GM12878 (cell line): ENCODE measurements at regions not wholly inside any gene's neighbourhood (a gene's known extent, or its start where the extent isn't known, plus 50 kb on each side); places are given as distances from the start of the nearest gene placed in this dataset.
A peak's percentile ranks its signal among the peaks of the same experiment; 100 is the strongest.

Experiments
- BCL11A ChIP-seq: IDR thresholded peaks from 2 replicates; pipeline ENCODE4 v1.6.1; 2011; ENCODE audit warnings: low read depth, low read length
- CBX3 ChIP-seq: fragments of 200-600 bp; sonication (generic); IDR thresholded peaks from 2 replicates; pipeline ENCODE4 v1.6.1; 2016; ENCODE audit warnings: low read depth, borderline replicate concordance
- CBX5 ChIP-seq: sonication (generic); IDR thresholded peaks from 2 replicates; pipeline ENCODE4 v1.6.1; 2016; ENCODE audit warnings: low read depth, moderate library complexity, mild to moderate bottlenecking, inconsistent platforms
- CEBPB ChIP-seq, 2 experiments: fragments of 150-350 bp in 1 of 2; IDR thresholded peaks; 2 replicates each; pipeline ENCODE4 v1.6.1; 2012 to 2014; ENCODE audit warnings: low read depth in 2 of 2, low read length in 2 of 2, borderline replicate concordance in 1 of 2, inconsistent platforms in 1 of 2
- CREB1 ChIP-seq: IDR thresholded peaks from 2 replicates; pipeline ENCODE4 v1.6.1; 2012; ENCODE audit warnings: low read depth, mild to moderate bottlenecking, inconsistent platforms
- CREM ChIP-seq: IDR thresholded peaks from 2 replicates; pipeline ENCODE4 v1.6.1; 2014; ENCODE audit warnings: antibody characterized with exemption, low read depth
- EED ChIP-seq: sonication (generic); IDR thresholded peaks from 2 replicates; pipeline ENCODE4 v1.6.1; 2016; ENCODE audit warnings: antibody characterized with exemption, low read depth
- HDGF ChIP-seq: fragments of 450-650 bp; IDR thresholded peaks from 2 replicates; pipeline ENCODE4 v1.6.1; 2016; ENCODE audit warnings: antibody characterized with exemption
- IKZF1 ChIP-seq: fragments of 450-650 bp; conservative IDR thresholded peaks from 2 replicates; pipeline ENCODE4 v1.6.1; 2017; ENCODE audit warnings: antibody characterized with exemption, mild to moderate bottlenecking
- IKZF2 ChIP-seq, 2 experiments: fragments of 450-650 bp; IDR thresholded peaks; 2 replicates each; pipeline ENCODE4 v1.6.1; 2017; ENCODE audit warnings: mild to moderate bottlenecking in 2 of 2, moderate library complexity in 2 of 2
- JUNB ChIP-seq: IDR thresholded peaks from 2 replicates; pipeline ENCODE4 v1.6.1; 2016; ENCODE audit warnings: antibody characterized with exemption, mild to moderate bottlenecking
- KAT2A ChIP-seq: conservative IDR thresholded peaks from 2 replicates; pipeline ENCODE4 v1.6.1; 2011; ENCODE audit warnings: low read depth, low read length; ENCODE audit not compliant: control insufficient read depth
- MEF2A ChIP-seq: IDR thresholded peaks from 2 replicates; pipeline ENCODE4 v1.6.1; 2011; ENCODE audit warnings: low read depth, mild to moderate bottlenecking, low read length, moderate library complexity; ENCODE audit not compliant: insufficient read depth
- MTA2 ChIP-seq: fragments of 450-650 bp; IDR thresholded peaks from 2 replicates; pipeline ENCODE4 v1.6.1; 2016; ENCODE audit warnings: low read depth, mild to moderate bottlenecking, moderate library complexity
- NFXL1 ChIP-seq: fragments of 450-650 bp; IDR thresholded peaks from 2 replicates; pipeline ENCODE4 v1.6.1; 2017; ENCODE audit warnings: antibody characterized with exemption, mild to moderate bottlenecking, borderline replicate concordance
- RCOR1 ChIP-seq: conservative IDR thresholded peaks from 2 replicates; pipeline ENCODE4 v1.6.1; 2012; ENCODE audit warnings: low read depth, low read length, improper control_type of control experiment
- RELA ChIP-seq: fragments of 450-650 bp; IDR thresholded peaks from 2 replicates; pipeline ENCODE4 v1.8.0; 2014; ENCODE audit warnings: borderline replicate concordance; ENCODE audit not compliant: partially characterized antibody
- SMC3 ChIP-seq: IDR thresholded peaks from 2 replicates; pipeline ENCODE4 v1.6.1; 2011; ENCODE audit warnings: low read length, improper control_type of control experiment, borderline replicate concordance
- STAT3 ChIP-seq: IDR thresholded peaks from 2 replicates; pipeline ENCODE4 v1.6.1; 2011; ENCODE audit warnings: low read depth, low read length, improper control_type of control experiment
- TCF3 ChIP-seq: IDR thresholded peaks from 2 replicates; pipeline ENCODE4 v1.6.1; 2012; ENCODE audit warnings: low read depth, mild to moderate bottlenecking, low read length, borderline replicate concordance; ENCODE audit not compliant: insufficient read depth
- TCF7 ChIP-seq: IDR thresholded peaks from 2 replicates; pipeline ENCODE4 v1.6.1; 2014; ENCODE audit warnings: antibody characterized with exemption, borderline replicate concordance
- ZNF622 ChIP-seq: fragments of 450-650 bp; IDR thresholded peaks from 2 replicates; pipeline ENCODE4 v1.6.1; 2017; ENCODE audit warnings: mild to moderate bottlenecking, inconsistent platforms
- TF ChIP-seq, protein P1 (sequence below): fragments of 450-650 bp; IDR thresholded peaks from 2 replicates; pipeline ENCODE4 v1.6.1; 2017; ENCODE audit warnings: low read depth, mild to moderate bottlenecking, moderate library complexity
- TF ChIP-seq, protein P2 (sequence below): fragments of 450-650 bp; IDR thresholded peaks from 2 replicates; pipeline ENCODE4 v1.6.1; 2016; ENCODE audit warnings: mild to moderate bottlenecking
- TF ChIP-seq, protein P3 (sequence below): IDR thresholded peaks from 2 replicates; pipeline ENCODE4 v1.6.1; 2012; ENCODE audit warnings: low read depth, low read length, improper control_type of control experiment
- TF ChIP-seq, protein P4 (sequence below): IDR thresholded peaks from 2 replicates; pipeline ENCODE4 v1.6.1; 2012; ENCODE audit warnings: low read length, inconsistent platforms

DNA sequence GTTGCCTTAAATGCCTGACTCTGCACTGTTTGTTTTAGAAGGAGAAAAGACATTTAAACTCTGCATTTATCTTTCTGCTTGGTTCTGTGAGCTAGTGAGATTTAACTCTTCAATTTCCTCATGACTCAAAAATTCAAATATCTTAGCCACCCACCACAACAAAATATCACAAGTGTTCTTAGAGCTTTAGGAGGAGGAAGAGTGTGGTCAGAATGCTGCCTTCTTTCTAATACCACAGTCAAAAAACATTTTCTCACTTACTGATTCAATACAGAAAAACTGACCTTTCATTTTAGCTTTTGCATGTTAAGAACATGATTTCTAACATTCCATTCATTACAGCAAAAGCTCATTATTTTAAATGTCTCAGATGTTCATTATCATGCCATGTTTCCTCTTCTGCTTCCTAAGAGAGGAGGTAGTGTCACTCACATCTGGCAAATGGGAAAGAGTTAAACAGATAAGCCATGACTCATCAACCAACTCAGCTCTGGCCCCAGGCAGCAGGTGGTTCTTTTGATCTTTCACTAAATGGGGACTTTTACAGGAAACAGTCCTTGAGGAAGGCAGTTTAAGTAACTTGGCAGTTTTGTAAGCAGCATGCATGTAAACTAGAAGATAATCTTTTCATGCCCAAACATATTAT is 56.4 kb upstream of the RNU6-8 start (continued):
- TF ChIP-seq, protein P1, sequence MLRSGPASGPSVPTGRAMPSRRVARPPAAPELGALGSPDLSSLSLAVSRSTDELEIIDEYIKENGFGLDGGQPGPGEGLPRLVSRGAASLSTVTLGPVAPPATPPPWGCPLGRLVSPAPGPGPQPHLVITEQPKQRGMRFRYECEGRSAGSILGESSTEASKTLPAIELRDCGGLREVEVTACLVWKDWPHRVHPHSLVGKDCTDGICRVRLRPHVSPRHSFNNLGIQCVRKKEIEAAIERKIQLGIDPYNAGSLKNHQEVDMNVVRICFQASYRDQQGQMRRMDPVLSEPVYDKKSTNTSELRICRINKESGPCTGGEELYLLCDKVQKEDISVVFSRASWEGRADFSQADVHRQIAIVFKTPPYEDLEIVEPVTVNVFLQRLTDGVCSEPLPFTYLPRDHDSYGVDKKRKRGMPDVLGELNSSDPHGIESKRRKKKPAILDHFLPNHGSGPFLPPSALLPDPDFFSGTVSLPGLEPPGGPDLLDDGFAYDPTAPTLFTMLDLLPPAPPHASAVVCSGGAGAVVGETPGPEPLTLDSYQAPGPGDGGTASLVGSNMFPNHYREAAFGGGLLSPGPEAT = peak; percentile 79
- TF ChIP-seq KAT2A (no peak), STAT3 (no peak), RELA (peak; percentile 36), MEF2A (no peak), TCF3 (peak; percentile 69; the same call in 1 of the 2 replicates), EED (peak; percentile 94), IKZF1 (peak; percentile 93), CBX5 (peak; percentile 77), SMC3 (peak; percentile 6; the same call in 1 of the 2 replicates), ZNF622 (no peak), JUNB (peak; percentile 86), MTA2 (peak; percentile 87), BCL11A (peak; percentile 59), HDGF (no peak), TCF7 (peak; percentile 99), NFXL1 (no peak), CEBPB (IDR thresholded peaks at IDR 0.05; ENCODE audit: borderline replicate concordance in 1 of 2, low read depth in 2 of 2, low read length in 2 of 2) (peak in 1 of 2 experiments; percentile 46; a peak in 1 of 4 replicates), CREM (peak; percentile 47; the same call in 1 of the 2 replicates), RCOR1 (no peak), CREB1 (peak; percentile 32; the same call in 1 of the 2 replicates), IKZF2 (IDR thresholded peaks at IDR 0.05) (peak; percentile 93 to 95), CBX3 (no peak)
- TF ChIP-seq, protein P2, sequence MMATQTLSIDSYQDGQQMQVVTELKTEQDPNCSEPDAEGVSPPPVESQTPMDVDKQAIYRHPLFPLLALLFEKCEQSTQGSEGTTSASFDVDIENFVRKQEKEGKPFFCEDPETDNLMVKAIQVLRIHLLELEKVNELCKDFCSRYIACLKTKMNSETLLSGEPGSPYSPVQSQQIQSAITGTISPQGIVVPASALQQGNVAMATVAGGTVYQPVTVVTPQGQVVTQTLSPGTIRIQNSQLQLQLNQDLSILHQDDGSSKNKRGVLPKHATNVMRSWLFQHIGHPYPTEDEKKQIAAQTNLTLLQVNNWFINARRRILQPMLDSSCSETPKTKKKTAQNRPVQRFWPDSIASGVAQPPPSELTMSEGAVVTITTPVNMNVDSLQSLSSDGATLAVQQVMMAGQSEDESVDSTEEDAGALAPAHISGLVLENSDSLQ = peak; percentile 91
- TF ChIP-seq, protein P3, sequence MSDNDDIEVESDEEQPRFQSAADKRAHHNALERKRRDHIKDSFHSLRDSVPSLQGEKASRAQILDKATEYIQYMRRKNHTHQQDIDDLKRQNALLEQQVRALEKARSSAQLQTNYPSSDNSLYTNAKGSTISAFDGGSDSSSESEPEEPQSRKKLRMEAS = no peak
- TF ChIP-seq, protein P4, sequence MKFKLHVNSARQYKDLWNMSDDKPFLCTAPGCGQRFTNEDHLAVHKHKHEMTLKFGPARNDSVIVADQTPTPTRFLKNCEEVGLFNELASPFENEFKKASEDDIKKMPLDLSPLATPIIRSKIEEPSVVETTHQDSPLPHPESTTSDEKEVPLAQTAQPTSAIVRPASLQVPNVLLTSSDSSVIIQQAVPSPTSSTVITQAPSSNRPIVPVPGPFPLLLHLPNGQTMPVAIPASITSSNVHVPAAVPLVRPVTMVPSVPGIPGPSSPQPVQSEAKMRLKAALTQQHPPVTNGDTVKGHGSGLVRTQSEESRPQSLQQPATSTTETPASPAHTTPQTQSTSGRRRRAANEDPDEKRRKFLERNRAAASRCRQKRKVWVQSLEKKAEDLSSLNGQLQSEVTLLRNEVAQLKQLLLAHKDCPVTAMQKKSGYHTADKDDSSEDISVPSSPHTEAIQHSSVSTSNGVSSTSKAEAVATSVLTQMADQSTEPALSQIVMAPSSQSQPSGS = peak; percentile 85
